GM21515 (cell line): ENCODE measurements at regions not wholly inside any gene's neighbourhood (a gene's known extent, or its start where the extent isn't known, plus 50 kb on each side); places are given as distances from the start of the nearest gene placed in this dataset.

Experiments used
- ATAC-seq: cut with Tn5 transposase; IDR thresholded peaks from one replicate; pipeline ENCODE4 v1.9.1; 2021; ENCODE audit not compliant: unreplicated experiment

GRCh38 chr5:155394727-155395126 is 381.2 kb downstream of the KIF4B start:
- no peak for ATAC-seq

GRCh38 chr5:155402927-155403640 is 389.5 kb downstream of the KIF4B start:
- no peak for ATAC-seq

DNA sequence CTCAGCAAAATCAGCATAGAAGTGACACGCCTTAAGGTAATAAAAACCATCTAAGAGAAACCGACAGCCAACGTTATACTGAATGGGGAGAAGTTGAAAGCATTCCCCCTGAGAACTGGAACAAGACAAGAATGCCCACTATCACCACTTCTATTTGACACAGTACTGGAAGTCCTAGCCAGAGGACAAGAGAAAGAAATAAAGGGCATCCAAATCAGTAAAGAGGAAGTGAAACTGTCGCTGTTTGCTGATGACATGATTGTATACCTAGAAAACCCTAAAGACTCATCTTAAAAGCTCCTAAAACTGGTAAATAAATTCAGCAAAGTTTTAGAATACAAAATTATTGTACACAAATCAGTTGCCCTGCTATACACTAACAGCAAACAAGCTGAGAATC is 393.3 kb downstream of the KIF4B start:
- ATAC-seq, result no peak

GRCh38 chr5:155408465-155408864 is 394.9 kb downstream of the KIF4B start:
- ATAC-seq, result no peak

DNA sequence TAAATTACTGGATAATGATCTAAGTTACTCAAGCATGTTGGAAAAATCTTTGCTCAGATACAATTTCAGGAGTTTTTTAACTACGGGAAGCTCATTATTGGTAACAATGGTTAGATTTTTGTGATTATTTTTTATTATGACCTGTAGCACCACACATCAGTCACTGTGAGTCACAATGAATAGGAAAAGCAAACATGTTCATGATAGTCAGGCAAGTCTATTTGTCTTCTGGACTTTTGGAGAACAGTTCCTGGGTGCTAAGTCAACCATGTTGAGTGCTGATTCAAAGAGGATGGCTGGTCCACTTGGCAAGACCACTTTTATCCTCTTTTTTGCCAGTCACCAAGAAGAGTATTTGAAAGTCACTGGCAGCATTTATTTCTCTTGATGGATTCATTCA is 403.2 kb downstream of the KIF4B start:
- ATAC-seq, result no peak

DNA sequence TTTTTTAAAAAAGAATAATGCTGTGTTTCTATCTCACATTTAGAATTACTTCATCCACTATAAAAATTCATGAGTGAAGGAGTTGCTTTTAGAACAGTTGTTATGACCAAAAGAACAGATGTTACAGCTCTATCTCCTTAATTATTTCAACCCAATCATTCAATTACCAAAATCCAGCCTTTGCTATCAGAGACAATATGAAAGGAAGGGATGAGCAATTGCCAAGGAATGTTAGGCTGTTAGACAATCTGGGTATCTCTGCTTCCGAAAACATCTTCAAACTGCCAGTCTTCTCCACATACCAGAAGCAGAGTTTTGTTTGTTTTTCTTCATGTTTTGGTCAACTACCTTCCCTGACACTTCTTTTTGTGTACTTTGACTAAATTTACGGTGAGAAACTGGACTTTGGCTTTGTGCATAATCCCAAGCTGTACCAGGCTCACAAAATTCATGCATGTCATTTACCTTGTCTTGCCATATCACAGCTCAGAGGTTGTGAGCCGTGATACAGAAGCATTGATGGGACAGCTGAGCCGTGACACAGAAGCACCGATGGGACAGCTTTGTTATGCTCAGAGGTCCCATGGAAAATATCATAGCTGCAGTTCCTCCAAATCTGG is 405.5 kb downstream of the KIF4B start:
- no peak for ATAC-seq

DNA sequence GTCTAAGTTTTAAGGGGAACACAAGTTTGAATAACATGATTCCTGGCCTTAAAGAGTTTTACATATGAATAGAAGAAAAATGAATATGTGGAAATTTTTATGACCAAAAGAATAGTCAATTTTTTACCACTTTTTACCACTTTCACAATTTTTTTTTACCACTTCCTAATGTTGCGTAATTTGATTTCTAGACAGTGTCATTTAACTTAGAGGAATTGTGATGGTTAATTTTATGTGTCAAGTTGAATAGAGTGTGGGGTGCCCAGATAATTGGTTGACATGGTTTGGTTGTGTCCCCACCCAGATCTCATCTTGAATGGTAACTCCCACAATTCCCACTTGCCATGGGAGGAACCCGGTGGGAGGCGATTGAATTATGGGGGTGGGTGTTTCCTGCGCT is 416.6 kb downstream of the KIF4B start:
- no peak for ATAC-seq

- ATAC-seq, result no peak
These were observed 420.7 kb downstream of the KIF4B start for GRCh38 chr5:155434267-155434666.

GRCh38 chr5:155434681-155435080 is 421.1 kb downstream of the KIF4B start:
- ATAC-seq, result no peak

GRCh38 chr5:155441849-155442248 is 428.3 kb downstream of the KIF4B start:
- no peak for ATAC-seq

- ATAC-seq, result no peak
These were observed 437.6 kb downstream of the KIF4B start for GRCh38 chr5:155451106-155451505.

- no peak for ATAC-seq
These were observed 442.4 kb downstream of the KIF4B start for GRCh38 chr5:155455791-155456514.

GRCh38 chr5:155459889-155460500 is 446.4 kb downstream of the KIF4B start:
- no peak for ATAC-seq

DNA sequence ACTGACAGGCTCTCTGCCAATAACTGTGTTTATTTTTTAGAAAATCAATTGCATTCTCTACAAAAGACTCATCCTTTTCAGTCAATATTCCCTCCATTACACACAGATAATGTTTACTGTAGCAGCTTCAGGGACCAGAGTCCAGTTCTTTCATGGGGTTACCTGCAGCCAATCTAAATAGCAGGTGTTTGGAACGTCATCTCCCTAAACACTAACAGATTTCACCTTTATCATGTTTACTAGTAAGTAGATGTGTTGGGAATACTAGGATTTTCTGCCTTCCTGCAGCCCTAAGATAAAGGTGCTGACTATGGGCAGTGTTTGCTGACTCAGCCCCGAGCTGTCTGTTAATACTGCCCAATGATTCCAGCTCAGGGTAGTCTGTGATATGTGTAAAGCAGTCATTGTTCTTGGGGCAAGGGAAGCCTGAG is 447.0 kb downstream of the KIF4B start:
- ATAC-seq, result no peak

GRCh38 chr5:155461304-155461703 is 447.7 kb downstream of the KIF4B start:
- no peak for ATAC-seq

GRCh38 chr5:155466851-155467250 is 453.3 kb downstream of the KIF4B start:
- no peak for ATAC-seq

- no peak for ATAC-seq
These were observed 457.5 kb downstream of the KIF4B start for GRCh38 chr5:155471027-155471426.

- no peak for ATAC-seq
These were observed 459.2 kb downstream of the KIF4B start for GRCh38 chr5:155472780-155473179.

- no peak for ATAC-seq
These were observed 461.8 kb downstream of the KIF4B start for GRCh38 chr5:155475318-155475717.

GRCh38 chr5:155480731-155481131 is 467.2 kb downstream of the KIF4B start:
- ATAC-seq, result no peak

- ATAC-seq, result no peak
These were observed 467.6 kb downstream of the KIF4B start for GRCh38 chr5:155481182-155481581.

DNA sequence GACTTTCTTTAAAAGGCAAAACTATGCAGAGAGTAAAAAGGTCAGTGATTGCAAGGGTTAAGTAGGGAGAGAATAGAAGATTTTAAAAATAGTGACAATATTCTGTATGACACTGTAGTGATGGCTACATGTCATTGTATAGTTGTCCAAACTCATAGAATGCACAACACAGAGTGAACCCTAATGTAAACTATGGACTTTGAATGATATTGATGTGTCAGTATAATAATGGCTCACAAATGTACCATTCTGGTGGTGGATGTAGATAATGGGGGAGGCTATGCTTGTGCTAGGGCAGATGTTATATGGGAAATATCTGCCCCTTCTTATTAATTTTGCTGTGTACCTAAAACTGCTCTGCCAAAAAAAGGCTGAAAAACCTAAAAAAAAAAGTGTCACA is 468.9 kb downstream of the KIF4B start:
- ATAC-seq, result no peak
